ENCODE measurements at regions not wholly inside any gene's neighbourhood (a gene's known extent, or its start where the extent isn't known, plus 50 kb on each side); places are given as distances from the start of the nearest gene placed in this dataset.

GRCh38 chr5:34582371-34582770, 73.8 kb upstream of the RAI14 start (continued):
- TF ChIP-seq IRF1 (CRISPR knock-in tag; IDR thresholded peaks at IDR 0.05; ENCODE audit: borderline replicate concordance) (no peak), ZBTB11 (CRISPR knock-in tag; IDR thresholded peaks at IDR 0.05) (no peak), HNRNPL (IDR thresholded peaks at IDR 0.05; ENCODE audit: low read depth, low read length) (no peak), MTF1 (CRISPR knock-in tag; IDR thresholded peaks at IDR 0.05; ENCODE audit: borderline replicate concordance) (no peak)

- Histone ChIP-seq H3K79me2 (ENCODE audit: control insufficient read depth, insufficient read depth, low read length) (no peaks in the 10 kb centered on the region), H3K27ac (ENCODE audit: extremely low read depth, low read depth, low read length) (no peak overlapping the region), H3K36me3 (ENCODE audit: control insufficient read depth, insufficient read depth, low read length) (no peaks in the 10 kb centered on the region), H3K9ac (ENCODE audit: insufficient read depth in 1 of 2, low read depth in 2 of 2, low read length in 2 of 2) (no peak overlapping the region), H3K4me3 (no peak overlapping the region), H3K4me1 (replicated peaks in 1 of 2; ENCODE audit: control insufficient read depth in 2 of 2, insufficient read depth in 2 of 2, low read length in 2 of 2) (peaks cover 16 to 37% of the 10 kb centered on the region in 2 experiments), H3K27me3 (ENCODE audit: control insufficient read depth in 2 of 2, insufficient read depth in 2 of 2, low read length in 2 of 2) (no peaks in the 10 kb centered on the region), H3K4me2 (ENCODE audit: insufficient read depth, low read length) (no peak overlapping the region), H4K20me1 (replicated peaks; ENCODE audit: control insufficient read depth, insufficient read depth, low read length) (no peaks in the 10 kb centered on the region), H3K9me3 (replicated peaks; ENCODE audit: control insufficient read depth, insufficient read depth, low read depth, low read length) (no peaks in the 10 kb centered on the region; the same call in 1 of the 2 replicates), H2AFZ (ENCODE audit: low read depth, low read length) (peak overlapping the region; percentile 57), H3K9me1 (ENCODE audit: control insufficient read depth, insufficient read depth, low read length) (no peaks in the 10 kb centered on the region)
- ChIA-PET CTCF (ENCODE audit: low intra/inter-chr PET ratio) (interaction anchor here (1.0 kb wide), 1 partner anchor 60 kb away, joined by 3 read pairs; no protein-coding TSS in a partner anchor), POLR2A (interaction anchor here (0.7 kb wide), 1 partner anchor 9 kb away, joined by 3 read pairs; no protein-coding TSS in a partner anchor)
- DNase-seq (ENCODE audit: extremely low read depth in 1 of 4, low spot score in 3 of 4) (no peak), FAIRE-seq (no peak), ATAC-seq (no peak)
- BruUV-seq (replicated peaks), result no TSS peak
- intact Hi-C loops (cut with micrococcal nuclease), result loop anchor here (2.0 kb wide), 1 partner anchor 316 kb away; no protein-coding TSS in a partner anchor
- in situ Hi-C loops (cut with MboI), result no loop called here
- TF ChIP-seq NKRF (IDR thresholded peaks at IDR 0.05; ENCODE audit: borderline replicate concordance), result no peak
- TF ChIP-seq MBD1 (CRISPR knock-in tag; IDR thresholded peaks at IDR 0.05), result no peak
- no peak for TF ChIP-seq KAT8 (IDR thresholded peaks at IDR 0.05; ENCODE audit: low read depth)
- TF ChIP-seq ZNF253 (CRISPR knock-in tag; conservative IDR thresholded peaks at IDR 0.05), result no peak
- no peak for TF ChIP-seq ZNF277 (CRISPR knock-in tag; IDR thresholded peaks at IDR 0.05; ENCODE audit: borderline replicate concordance)
Observed at GRCh38 chr5:34583167-34583566, 73.0 kb upstream of the RAI14 start.

All from K562 (cell line).